GM21717 (cell line): ENCODE measurements at regions not wholly inside any gene's neighbourhood (a gene's known extent, or its start where the extent isn't known, plus 50 kb on each side); places are given as distances from the start of the nearest gene placed in this dataset.
"Not testable (repeated sequence)": the region's sequence is repeated elsewhere in the genome, so short reads cannot be mapped to it uniquely, and the experiment has no call there.

Experiments
- ATAC-seq: cut with Tn5 transposase; IDR thresholded peaks from one replicate; pipeline ENCODE4 v1.9.1; 2021; ENCODE audit warnings: mild to moderate bottlenecking, moderate library complexity; ENCODE audit not compliant: unreplicated experiment

DNA sequence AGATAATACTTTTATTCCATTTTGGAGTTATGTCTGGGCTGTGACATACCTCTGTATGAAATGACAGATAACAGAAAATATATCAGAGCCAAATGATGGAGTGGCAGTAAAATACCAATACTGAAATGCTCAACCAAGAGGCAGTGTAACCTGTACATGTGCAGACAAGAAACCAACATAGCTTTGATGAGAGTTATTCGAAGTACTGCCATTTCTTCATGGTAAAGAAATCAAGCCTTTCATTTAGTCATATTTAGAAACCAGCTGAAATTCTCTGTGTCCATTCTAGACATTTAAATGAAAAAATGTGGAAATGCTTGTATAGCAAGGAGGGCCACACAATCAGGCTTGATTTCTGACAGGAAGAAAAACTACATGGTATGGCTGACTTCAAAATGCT lies 127.1 kb upstream of the PTPRZ1 start:
- no peak for ATAC-seq

DNA sequence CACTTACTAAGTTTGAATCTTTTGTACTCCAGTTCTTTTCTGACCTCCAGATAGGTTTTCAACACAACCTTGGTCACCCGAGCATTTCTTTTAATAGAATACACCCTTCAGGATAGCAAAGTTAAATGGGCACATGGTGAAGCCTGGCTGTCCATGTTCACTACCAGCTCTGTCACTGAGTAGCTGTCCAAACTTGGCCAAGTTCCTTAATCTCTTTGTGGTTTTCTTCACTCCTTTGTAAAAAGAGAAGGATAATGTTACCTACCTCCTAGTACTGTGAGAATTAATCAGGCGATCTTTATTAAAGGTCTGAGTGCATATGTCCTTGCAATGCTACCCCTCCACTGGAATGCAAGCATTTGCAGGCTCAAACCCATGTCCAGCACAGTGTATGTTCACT lies 128.1 kb upstream of the PTPRZ1 start:
- ATAC-seq, result no peak

DNA sequence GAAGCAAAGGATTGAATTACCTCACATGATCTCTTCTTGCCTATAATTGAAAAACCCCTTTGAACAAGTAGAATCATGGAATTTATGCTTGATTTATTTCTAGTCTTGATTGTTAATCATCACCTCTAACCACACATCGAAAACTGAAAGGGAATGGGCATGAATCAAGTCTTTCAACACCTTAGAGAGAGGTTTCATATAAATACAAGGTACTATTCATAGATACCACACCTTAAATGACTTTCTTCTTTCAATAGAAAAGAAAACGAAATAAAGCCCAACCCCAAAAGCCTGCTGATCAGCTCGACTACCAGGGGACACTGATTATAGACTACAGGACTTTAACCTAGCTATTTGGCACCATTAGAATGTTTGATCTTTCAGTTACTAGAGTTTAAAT lies 128.6 kb upstream of the PTPRZ1 start:
- no peak for ATAC-seq

DNA sequence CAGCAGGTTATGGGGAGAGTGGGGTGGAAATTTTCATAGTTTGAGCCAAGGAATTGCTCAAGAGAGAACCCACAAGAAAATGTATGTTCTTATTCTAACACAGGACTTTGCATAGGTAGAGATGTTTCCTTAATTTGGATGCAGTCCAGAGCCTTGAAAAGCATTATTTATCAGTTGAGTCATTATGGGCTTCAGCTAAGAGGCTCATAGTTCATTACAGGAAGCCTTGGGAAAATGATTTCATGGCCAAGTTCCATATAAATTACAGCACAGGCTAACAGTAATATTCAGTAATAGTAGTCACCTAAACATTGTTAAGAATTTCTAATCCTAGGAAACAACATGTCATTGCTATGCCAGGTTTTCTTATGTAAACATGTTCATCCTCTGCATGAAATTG lies 131.1 kb upstream of the PTPRZ1 start:
- ATAC-seq, result no peak

DNA sequence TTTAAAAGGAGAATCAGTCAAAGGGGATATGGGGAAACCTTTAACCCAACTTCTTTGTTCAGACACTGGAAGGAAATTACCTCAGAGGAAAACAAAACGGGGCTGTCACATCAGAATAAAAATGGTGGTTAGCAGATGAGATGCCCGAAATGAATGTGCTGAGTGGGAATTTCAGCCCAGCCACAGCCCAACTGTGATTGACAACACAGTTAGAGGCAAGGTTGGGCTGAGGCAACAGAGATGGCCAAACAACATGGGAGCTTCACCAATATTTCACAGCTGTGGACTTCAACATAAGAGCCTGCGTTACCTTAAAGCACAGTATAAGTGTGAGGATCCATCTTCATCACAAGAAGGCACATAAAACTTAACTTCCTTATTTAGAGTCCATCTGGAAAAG lies 133.5 kb upstream of the PTPRZ1 start:
- no peak for ATAC-seq

DNA sequence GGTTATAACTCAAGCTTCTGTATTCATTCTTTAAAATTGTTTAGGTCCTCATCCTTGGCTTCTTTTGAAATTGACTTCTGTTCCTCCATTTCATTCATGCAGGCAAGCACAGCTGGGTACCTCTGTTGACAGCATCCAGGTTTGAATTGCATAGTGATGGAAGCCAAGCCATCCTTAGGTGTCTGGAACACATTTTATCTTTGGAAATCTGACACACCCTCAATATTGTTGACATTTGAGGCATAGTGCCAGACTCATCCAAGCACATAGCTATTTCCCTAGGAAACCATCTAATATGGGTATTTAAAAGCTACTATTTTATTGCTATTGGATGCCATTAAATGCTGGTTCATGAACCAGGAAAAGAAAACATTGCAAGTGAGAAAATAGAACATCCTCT lies 142.1 kb upstream of the PTPRZ1 start:
- ATAC-seq, result no peak

DNA sequence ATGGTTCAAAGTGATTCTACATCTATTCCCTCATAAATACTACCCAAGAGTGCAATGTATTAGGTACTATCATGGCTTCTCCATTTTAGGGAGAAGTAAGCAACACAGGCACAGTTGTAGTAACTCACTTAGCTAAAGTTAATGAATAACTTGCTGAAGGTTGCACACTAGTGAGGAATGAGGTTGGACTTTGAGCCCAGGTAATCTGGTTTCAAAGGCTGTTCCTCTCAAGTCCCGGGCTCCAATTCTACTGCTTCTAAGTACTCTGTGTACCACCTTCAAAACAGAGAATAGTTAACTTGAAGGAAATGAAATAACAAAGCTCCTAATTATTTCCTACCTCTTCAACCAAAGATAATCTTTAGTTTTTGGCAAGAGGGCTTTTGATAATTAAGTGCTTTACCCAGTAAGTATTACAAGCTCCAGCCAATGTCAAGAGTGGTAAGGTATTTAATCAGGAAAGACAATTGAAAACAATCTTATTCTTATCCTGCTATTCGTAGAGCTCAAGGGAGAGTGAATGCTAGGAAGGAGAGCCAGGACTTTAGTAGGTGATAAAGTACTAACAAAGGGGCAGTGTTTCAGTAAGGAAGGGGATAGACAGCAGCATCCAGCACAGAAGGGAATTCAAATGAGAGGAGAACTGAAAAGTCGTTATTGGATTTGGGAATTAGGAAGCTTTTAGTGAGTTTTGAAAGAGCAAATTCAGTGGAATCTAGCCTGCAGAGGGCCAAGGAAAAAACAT lies 158.2 kb upstream of the PTPRZ1 start:
- no peak for ATAC-seq

DNA sequence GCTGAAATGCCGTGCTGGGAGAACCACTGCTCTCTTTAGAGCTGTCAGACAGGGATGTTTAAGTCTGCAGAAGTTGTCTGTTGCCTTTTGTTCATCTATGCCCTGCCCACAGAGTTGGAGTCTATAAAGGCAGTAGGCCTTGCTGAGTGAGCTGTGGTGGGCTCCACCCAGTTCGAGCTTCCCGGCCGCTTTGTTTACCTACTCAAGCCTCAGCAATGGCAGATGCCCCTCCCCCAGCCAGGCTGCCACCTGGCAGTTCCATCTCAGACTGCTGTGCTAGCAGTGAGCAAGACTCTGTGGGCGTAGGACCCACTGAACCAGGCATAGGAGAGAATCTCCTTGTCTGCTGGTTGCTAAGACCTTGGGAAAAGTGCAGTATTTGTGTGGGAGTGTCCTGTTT lies 160.0 kb upstream of the PTPRZ1 start:
- ATAC-seq, result not testable (repeated sequence)

DNA sequence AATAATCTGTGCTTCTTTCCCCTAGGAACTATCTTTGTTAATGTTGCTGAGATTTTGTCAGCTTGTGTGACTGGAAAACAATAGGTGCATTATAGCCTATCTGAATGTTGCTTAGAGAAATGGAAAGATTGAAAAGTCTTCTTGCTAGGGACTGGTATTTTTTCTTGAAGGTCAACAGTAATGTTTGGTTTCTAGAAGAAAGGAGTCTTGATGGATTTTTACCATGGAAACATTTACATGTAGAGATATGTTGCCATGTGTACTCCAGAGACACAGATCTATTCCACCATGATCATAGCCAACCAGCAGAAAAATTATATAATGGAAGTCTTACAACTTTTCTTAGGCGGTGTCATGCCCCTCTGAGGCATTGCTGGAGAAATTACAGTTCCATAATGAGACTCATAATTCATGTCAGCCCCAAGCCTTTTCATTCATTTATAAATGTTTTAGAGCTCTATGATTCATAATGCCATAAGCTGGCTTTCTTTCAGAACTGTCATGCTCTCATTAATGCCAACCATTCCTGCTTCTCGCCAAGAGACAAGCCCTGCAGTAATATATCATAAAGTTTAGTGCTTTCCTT lies 175.1 kb upstream of the PTPRZ1 start:
- no peak for ATAC-seq

DNA sequence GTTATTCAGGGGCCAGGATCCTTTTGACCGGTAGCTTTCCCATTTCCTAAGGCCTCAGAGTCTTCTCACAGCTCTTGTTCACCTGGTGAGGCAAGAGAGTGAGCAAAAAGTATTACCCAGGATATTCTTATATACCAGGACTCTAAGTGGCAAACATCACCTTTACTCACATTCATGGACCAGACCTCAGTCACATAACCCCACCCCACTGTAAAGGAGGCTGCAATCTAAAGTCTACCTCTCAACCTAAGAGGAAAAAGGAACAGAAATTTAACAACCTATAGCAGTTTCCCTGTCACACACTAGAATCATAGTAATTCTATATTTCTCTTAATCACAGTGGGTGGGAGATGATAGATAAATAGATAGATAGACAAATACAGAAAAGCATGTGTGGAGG lies 176.0 kb upstream of the PTPRZ1 start:
- ATAC-seq, result no peak

DNA sequence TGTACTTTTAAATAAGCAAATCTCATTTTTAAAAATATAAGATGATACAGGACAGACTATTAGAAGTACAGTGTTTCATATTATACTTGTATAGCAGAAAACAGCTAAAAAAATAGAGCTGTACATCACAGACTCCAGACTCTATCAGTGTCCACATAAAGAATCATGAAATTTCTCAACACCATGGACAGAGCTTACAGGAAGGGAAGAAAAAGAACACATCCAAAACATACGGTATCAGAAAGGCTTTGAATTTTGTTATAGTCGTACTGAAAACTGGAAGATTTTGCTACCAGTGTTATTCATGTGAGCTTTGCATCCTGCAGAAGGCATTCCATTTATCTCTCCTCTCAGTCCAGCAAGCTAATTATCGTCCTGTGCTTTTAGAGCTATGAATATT lies 183.2 kb upstream of the PTPRZ1 start:
- no peak for ATAC-seq

DNA sequence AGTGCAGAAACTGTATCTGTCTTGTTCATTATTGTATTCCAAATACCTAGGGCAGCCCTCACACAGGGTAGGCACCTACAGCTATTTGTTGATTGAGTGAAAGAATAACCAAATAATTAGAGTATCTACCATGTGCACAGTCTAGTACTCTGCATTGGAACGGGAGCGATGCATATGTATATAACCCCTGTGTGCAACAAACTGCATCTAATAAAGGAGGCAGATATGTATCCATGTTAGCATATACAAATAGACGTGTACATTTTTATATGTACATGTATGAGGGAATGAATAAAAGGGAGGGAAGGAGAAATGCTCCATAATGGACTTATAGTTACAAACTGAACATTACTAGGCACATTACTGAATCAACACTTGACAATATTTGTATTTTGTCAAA lies 191.3 kb upstream of the PTPRZ1 start:
- no peak for ATAC-seq

DNA sequence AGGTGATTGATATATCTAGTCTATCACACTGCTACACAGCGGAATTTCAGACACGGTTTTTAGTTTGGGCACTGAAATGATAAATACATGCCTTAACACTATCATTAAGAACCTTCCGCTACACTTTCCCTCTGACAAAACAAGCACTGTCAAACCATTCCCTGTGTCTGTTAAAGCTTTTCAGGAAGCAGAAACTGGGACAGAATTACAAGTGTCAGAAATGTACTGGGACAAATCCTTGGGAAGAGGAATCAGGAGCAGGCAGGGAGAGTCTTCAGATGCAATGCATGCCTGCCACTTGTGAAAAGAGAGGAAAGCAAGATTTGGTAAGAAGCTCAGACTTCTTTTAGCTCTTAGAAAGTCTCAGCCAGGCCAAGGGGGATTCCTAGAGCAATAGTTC lies 196.8 kb upstream of the PTPRZ1 start:
- no peak for ATAC-seq

DNA sequence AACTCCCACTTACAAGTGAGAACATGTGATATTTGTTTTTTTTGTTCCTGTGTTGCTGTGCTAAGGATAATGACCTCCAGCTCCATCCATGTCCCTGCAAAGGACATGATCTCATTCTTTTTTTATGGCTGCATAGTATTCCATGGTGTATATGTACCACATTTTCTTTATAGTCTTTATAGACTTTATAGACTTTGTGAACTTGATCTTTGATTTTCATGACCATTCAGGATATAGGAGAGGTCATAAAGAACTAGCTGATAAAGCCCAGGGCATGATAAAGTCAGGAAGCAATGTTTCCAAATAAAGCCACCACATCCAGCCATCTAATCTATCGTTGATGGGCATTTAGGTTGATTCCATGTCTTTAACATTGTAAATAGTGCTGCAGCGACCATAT lies 198.5 kb upstream of the PTPRZ1 start:
- ATAC-seq, result not testable (repeated sequence)

DNA sequence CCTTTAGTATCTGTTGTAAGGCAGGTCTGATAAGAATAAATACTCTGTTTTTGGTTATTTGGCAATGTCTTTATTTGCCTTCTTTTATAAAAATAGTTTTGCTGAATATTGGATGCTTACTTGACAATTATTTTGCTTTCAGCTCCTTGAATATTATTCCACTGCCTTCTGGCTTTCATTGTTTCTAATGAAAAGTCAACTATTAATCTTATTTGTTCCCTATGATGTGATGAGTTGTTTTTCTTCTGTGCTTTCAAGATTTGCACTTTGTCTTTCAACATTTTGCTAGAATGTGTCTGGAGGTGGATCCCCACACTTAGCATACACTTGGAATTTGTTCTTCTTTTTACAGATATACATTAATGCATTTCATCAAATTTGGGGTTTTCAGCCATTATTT lies 203.8 kb upstream of the PTPRZ1 start:
- no peak for ATAC-seq

DNA sequence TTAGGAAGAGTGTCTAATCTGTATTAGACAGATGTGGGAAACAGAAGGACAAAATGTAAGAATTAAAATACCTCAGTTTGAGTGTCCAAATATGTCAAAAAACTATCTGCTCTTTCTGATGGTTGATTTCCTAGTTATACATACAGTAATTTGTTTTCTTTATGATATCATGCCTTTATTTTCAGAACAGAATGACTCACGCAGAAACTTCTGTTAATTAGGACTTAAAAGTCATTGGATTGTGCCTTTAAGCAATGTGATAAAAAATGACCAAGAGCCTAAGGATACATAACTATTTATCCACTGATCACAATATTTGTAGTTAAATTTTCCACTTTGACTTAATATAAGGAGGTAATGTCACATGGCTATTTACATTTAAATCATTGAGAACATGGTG lies 206.7 kb upstream of the PTPRZ1 start:
- no peak for ATAC-seq

DNA sequence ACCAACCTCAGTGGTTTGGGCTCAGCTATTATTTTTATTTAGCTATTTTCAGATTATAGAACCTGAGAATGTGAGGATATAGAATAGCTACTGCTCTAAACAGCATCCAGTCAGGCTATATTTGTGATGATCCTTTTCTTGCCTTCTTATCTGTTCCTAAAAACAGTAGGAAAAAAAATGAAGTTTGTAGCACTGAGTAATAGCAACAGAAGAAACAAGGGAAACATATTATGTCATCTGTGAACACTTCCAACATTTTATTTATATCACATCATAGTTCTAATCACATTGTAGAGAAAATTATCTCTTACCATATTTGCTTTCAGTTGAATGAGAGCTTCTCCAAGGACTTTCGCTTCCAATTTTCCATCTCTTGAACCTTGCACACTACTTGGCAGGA lies 229.6 kb upstream of the PTPRZ1 start:
- no peak for ATAC-seq

DNA sequence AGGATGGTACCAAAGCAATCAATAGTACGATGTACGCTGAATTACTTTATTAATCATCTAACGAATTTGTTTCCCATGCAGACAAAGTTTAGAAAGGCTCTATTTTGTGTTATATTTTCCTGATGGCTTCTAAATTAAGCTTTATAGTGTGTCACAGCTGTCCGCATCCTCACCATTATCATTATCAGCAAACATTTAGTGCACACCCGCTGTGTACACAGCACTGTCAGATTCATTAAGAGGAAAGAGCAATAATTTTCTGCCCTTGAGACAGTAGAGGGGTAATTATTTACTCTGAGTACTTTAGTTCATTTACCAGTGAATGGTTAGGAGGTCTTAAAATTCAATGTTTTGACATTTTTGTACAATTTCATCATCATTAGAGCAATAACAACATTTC lies 233.3 kb upstream of the PTPRZ1 start:
- ATAC-seq, result no peak

DNA sequence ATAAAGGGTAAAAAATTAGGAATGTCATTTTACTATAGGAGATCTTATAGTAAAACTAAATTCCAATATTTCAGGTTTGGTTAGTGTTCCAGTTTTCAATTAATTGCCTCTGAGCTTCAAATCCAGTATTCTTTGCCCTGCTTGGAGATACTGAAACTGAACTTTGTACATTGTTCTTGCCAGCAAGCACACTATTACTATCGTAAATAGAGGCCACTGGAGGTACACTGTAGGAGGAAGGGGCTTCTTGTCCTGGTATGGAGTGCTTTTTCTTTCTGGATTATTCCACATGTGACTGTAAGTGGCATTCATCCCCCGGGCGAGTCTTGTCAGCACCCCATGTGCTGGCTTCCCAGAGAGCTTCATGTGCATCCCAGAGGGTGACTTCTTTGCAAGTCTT lies 234.7 kb upstream of the PTPRZ1 start:
- no peak for ATAC-seq

DNA sequence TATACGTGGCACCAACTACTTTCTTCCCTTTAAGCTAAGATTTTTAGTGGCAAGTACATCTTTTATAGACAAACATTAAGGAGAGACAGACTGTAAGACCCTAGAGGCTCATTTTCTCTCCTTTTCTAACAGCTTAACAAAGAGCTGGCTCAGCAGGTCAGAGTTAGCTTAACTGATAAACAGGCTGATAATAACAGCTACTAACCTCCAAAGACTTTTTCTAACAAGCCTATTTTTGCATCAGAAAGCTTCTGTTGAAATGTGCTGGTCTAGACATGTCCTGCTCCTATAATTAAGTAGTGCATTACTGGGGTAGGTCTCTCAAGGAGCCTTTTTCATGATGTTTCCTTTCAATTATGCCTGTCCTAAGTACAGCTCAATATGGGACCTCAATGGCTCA lies 238.2 kb upstream of the FAM3C start:
- no peak for ATAC-seq

DNA sequence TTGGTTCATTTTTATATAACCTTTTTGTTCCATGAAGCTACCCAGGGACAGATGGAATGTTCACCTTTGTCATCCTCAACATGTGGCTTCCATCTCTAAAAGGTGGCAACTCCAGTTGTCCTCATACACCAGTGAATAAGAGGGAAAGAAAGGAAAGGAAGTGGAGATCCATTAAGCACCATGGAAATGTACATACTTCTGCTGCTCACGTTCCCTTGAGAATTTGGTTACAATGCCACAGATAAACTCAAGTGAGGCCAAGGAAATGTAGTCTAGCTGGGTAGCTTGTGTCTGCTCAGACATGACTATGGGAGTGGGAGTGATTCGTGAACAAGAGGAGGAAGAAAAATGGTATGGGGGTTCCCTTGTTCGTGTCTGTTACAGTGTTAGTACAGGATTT lies 237.1 kb upstream of the FAM3C start:
- ATAC-seq, result no peak

DNA sequence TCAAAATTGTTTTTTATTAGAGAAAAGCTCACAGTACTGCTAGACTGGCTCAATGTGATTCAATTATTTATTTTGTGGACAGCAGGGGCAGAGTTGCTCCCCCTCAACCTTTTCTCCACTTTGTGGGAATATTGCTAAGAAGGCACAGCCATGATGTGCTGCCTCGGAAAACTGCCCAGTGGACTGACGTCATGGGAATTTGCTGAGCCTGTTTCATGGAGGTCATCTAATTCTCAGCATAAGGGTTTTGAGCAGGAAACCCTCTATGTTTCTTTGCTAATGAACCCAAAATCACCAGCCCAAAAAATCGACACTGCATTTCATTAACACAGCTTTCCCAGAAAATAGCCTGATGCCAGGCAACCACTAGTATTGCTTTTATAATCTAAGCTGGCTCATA lies 228.8 kb upstream of the FAM3C start:
- ATAC-seq, result no peak
